Renal cortex interstitium (tissue), 11 donors: ENCODE measurements at regions not wholly inside any gene's neighbourhood (a gene's known extent, or its start where the extent isn't known, plus 50 kb on each side); places are given as distances from the start of the nearest gene placed in this dataset.
"Not testable (repeated sequence)": the region's sequence is repeated elsewhere in the genome, so short reads cannot be mapped to it uniquely, and the experiment has no call there.

Source experiments
- DNase-seq, 11 donors: peaks; one replicate each; pipeline ENCODE4 v3.0.0-alpha.2; 2013; ENCODE audit warnings: low read depth in 9 of 11, low spot score in 4 of 11; ENCODE audit errors: extremely low read depth in 1 of 11

DNA sequence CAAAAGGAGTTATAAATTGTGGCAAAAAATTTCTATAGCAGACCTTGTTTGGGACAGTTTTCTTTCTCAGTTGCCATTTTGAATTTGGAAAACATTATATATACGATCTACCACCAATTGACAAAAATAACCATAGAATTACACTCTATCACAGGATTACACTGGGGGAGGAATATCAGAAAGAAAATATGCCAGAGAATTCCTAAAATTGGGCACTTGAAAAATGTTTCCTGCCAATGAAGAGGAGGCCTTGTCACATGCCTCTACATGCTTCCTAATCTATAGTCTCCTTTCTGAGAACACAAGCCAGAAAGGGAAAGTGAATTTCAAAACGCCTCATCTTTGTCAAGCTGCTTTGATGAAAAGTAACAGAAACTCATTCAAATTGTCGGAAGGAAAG, 78.5 kb upstream of the DNAH5 start:
- no peak for DNase-seq

DNA sequence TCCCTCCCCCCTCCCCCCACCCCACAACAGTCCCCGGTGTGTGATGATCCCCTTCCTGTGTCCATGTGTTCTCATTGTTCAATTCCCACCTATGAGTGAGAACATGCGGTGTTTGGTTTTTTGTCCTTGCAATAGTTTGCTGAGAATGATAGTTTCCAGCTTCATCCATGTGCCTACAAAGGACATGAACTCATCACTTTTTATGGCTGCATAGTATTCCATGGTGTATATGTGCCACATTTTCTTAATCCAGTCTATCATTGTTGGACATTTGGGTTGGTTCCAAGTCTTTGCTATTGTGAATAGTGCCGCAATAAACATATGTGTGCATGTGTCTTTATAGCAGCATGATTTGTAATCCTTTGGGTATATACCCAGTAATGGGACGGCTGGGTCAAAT, 76.5 kb upstream of the DNAH5 start:
- DNase-seq: not testable (repeated sequence)

DNA sequence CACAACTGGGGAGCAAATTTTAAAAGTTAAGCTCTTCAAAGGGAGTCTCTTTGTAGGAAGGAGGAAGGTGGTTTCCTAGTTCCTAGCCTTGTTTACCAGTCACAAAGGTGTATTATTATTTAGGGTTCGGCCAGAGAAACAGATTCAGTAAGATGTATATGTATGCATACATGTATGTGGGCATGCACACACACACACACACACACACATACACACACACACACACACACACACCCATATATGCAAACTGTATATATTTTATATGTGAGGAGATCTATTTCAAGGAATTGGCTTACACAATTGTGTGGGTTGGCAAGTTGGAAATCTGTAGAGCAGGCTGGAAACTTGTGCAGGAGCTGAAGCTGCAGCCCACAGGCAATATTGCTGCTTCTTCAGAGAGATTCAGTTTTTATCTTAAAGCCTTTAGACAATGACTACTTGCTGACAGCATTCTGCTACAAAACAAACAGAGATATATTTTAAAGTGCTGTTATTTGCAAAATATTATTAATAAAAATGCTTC, 75.3 kb upstream of the DNAH5 start:
- DNase-seq: no peak

DNA sequence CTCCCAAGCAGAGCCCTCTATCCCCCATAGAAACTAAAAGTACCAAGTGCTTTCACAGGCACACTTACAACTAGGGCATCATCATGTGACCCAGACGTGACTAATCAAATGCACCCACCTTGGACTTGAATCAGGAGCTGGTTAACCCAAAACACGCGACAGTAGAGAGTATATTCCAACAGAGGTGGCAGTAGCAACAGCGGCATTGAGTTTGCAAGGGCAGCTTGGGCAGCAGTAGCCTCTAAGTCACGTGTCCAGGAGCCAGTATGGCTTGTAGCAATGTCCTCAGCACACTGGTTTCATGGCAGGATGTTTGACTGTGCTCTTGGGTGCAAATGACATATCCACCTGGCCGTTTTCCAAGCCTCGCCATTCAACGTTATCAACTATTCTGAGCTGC, 73.4 kb upstream of the DNAH5 start:
- no peak for DNase-seq

DNA sequence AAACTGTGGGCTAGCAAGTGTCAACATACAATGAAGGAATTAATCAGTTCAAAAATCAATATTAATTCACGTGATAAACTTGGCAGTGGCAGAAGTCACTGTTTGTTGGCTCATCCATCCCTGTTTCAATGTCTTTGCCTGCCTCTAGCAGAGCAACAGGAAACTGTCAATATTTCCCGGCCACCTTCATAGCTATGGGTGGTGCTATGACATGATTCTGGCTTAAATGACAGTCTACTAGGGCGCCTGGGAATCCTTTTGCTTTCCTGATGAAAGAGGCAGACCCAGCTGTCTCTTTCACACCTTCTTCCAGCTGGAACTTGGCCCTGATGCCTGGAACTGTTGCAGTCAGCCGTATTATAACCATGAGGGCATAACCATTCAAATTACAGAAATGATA, 72.1 kb upstream of the DNAH5 start:
- DNase-seq: no peak

DNA sequence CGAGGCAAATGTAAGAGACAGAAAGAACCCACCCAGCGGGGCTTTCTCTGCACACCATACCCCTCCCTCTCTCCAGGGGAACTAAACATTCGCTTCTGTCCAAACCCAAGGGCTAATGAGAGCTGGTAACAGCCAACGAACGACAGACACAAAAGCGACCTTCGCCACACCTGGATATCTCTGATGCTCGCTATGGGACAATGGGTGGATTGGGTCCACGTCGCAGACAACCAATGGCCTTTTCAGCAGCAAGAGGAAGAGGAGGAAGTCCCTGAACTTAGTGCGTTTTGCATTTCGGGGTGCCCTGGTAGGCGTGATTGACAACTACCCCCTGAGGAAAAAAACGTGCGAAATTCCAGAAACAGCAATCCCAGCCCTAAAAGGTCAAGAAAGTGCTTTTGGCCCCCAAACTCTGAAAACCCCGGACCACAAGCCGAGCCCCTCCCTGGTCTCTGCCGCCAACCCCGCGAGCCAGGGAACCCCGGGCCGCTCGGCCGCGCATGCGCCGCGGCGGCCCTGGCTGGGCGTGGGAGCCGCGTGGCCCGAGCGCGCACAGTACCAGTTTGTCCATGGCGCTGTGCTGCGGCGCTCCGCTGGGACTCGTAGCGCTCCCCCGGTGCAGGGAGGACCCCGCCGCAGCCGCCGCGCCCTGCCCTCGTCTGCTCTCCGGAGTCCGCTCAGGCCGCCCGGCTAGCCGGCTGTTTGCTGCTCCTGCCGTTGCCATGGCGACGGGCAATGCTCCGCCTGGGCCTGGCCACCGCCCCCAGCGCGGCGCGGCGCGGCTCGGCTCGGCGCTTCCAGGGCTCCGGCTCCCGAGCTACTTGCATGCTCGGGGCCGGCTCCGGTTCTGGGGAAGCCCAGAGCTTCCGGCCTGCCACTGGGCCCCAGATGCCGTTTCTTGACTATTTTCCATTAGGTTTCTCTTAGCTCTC, 66.9 kb upstream of the DNAH5 start:
- DNase-seq: peak in 10 of 11 donors; percentile 51 to 86 (median 82)

DNA sequence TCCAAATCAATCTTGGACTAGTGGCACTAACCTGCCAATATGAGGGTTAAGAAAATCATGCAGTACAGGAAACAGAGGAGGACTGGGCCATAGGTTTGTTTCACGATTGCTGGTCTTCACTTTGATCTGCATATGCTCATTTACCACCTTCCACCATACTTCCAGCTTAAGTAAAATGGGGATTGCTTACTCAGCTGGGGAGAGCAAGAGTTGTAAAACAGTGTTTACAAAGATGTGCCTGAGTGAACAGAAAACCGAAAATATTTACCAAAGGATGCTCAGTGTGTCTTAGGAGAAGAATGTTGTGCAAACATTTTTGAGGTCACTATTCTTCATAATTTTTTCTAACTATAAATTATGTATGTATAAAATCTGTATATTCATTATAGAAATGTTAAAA, 65.1 kb upstream of the DNAH5 start:
- DNase-seq: no peak

DNA sequence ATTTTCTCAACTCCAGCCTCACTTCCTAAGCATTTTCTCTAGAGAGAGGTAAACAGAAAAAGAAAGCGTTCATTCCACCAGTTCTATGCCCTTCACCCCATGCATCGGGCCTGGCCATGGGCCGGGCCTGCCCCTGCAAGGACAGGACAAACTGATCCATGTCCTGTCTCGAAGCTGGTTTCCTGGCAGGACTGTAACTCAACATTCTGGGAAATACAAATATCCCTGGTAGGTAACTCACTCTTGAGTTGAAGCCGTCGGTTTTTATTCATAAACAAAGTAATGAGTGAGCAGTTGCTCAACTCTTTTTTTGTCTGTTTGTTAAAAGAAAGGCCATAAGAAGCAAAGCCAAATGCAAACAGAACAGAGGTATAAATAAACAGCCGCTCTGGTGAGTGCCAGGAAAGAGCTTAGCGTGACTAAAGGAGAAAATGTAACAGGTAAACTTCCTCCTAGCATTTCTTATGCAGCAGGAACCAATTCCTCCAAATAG, 64.4 kb upstream of the DNAH5 start:
- no peak for DNase-seq

DNA sequence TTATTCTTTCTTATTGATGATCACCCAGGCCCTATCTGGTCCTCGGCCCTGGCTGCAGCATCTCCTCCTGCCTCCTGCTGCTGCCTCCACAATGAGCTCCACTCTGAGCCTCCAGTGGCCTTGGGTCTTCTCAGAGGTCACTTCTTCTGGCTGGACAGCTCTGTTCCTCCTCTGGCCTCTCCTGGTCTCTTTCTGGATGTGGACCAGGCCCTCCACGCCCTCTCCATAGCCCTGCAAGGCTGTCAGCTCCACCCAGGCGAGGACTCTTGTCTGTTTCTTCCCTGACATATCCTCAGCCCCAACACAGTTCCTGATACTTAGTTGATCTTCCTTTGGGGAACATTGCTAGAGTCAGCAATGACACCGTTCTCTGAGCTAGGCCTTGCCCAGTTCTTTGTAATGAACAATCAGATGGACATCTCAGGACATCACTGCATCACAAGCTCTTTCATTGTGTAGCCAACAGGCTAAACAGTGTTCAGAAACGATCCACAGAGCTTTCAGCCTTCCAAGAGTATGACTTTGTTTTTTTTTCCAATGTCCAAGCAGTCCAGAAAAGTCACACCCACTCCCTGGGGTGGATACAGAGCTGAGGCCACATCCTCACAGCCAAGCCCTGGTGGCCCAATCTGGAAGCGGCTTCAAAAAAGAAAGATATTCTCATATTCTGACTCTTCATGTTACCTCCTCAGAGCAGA, 62.5 kb upstream of the DNAH5 start:
- DNase-seq: no peak

DNA sequence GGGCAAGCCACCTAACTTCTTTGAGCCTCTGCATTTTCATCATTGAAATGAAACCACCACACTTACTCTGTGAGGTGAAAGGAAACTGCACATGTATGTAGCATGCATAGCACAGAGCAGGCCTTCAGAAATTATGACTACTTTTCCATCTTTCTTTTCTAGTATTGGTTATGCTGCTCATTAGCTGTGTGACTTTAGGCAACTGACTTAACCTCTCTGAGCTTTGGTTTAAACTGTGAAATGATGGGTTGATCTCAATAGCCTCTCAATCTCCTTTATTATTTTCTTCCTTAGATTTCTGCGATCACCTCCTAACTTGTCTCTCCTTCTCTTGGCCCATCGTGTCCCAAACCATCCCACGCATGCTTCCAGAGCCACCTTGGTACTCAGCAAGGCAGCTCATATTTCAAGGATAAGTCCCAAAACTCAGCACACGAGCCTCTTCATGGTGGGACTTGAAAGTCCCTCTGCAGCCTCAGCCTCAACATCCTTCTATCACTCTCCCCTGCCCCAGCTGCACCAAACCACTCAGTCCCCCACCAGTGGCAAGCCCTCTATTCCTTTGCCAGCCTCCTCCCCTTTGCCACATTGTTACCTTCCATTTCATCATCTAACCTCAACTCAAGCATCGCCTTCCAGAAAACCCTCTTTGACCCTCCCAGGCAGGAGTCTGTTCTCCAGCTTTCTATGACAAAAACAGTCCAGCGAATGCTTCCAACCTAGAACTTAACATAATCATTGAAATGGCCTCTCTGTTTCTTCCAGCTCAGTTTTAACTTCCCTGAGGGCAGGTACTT, 60.3 kb upstream of the DNAH5 start:
- no peak for DNase-seq

DNA sequence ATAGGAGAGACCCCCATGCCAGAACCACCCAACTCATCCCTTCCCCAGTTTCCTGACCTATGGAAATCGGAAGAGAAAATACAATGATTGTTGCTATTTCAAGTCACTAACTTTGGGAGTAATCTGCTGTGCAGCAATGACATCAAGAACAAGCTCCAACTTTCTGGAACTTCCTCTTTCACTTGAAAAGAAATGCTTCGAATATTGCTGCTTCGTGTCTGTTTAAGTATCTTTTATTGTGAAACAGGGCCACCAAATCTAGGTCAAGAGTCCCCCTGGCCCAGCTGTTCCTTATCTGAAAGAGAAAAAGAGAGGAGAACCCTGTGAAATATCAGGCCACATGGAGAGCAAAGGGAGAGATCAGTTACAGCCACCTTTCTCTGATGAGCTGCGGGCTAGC, 59.4 kb upstream of the DNAH5 start:
- DNase-seq: no peak

DNA sequence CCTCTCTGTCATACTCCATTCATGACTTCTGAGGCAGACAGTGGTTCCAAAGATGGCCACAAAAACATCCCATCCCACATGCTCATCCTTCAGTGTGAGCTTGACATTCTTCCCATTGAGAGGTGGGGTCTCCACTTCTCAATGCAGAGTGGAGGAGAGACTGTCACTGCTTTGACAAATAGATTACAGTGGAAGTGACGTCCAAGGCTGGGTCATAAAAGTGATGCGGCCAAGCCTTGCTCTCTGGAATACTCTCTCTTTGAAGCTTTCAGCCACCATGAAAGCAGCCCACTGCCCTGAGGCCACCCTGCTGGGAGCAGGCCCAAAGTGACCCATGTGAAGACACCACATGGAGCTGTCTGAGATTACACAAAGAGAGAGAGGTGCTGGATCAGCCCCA, 59.0 kb upstream of the DNAH5 start:
- DNase-seq: no peak

DNA sequence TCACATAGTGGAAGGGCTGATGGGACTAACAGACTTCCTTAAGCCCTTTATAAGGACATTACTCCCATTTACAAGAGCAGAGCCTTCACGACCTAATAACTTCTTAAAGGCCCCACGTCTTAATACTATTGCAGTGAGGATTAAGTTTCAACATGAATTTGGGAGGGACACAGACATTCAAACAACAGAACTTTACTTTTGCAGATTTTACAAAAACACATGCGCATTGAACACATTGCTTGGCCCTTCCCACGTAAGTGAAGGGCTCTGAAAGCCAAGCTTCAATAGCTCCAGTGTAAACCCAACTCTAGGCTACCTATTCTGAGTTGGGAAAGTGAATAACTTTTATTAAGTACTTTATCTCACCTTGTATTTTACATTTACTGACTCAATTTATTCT, 53.8 kb upstream of the DNAH5 start:
- DNase-seq: no peak

DNA sequence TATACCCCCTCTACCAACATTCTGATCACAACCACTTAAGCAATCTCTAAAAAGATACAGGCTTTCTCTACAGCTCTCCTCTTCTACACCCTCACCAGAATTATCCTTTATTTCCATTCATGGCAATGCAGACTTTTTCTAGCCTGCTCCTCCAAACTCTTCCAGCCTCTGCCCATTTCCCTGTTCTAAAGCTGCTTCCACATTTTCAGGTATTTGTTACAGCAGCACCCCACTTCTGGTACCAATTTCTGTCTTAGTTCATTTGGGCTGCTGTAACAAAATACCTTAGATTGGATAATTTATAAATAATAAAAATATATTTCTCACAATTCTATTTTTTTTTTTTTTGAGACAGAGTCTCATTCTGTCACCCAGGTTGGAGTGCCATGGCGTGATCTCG, 53.0 kb upstream of the DNAH5 start:
- no peak for DNase-seq

DNA sequence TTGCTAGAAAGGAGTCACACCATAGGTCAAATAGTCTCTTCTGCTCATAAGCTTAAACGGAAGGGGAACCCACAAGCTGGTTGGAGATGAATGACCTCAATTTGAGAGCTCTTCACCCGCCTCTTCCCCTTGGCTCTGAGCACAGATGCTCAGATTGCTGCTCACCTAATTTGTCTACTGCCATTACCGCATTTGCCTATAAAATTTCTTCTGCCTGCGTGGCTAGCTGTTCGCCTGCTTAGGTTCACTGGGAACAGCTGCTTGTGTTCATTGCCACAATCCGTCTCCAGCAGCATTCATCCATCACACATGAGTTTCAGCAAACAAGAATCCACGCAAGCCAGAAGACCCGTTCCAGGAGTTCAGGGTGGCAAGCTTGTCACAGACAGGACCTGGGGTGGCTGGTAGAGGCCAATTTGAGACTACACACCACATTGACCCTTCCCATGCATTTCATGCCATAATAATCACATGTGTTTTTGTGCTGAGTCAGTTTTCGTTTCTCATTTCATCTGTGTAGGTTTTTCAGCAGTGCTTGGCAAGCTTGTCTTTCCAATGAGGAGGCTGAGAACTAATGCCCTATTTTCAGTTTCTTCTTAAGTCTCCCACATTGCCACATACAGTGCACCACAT, 50.2 kb upstream of the DNAH5 start:
- DNase-seq: no peak
